ENCODE measurements at regions not wholly inside any gene's neighbourhood (a gene's known extent, or its start where the extent isn't known, plus 50 kb on each side); places are given as distances from the start of the nearest gene placed in this dataset.

DNA sequence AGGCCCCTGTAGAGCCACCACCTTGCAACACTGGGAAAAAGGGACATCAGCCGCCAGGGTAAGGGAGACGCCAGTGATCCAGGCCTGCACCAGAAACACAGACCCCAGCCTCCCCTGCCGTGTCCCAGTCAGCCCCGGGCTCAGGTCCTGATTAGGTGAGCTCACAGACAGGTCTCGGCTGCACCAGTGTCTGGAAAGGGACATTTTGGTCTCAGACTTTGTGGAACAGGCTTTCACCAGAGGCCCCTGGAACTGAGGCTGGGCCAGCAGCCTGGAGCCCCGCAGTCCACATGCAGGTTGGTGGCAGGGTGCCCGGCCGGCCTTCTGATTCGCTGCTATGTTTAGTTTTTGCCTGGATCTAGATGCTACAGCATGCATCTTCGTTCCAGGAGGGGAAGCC lies 369.0 kb upstream of the IRX4 start:
- POLR2A ChIA-PET: interaction anchor here (0.6 kb wide), 1 partner anchor 14 kb away, joined by 5 read pairs; no protein-coding TSS in a partner anchor
- no peak overlapping the region for H3K4me3 Mint-ChIP-seq
- CTCF ChIA-PET: no interaction called here
- no peaks in the 10 kb centered on the region for H3K36me3 Mint-ChIP-seq (ENCODE audit: low read depth)
- no peak for ATAC-seq
- H3K27ac Mint-ChIP-seq: no peak overlapping the region
- no peaks in the 10 kb centered on the region for H3K9me3 Mint-ChIP-seq (ENCODE audit: insufficient read depth)
- H3K27me3 Mint-ChIP-seq (ENCODE audit: low read depth): no peaks in the 10 kb centered on the region
- H3K4me1 Mint-ChIP-seq (ENCODE audit: low read depth): no peaks in the 10 kb centered on the region
- DNase-seq: no peak

DNA sequence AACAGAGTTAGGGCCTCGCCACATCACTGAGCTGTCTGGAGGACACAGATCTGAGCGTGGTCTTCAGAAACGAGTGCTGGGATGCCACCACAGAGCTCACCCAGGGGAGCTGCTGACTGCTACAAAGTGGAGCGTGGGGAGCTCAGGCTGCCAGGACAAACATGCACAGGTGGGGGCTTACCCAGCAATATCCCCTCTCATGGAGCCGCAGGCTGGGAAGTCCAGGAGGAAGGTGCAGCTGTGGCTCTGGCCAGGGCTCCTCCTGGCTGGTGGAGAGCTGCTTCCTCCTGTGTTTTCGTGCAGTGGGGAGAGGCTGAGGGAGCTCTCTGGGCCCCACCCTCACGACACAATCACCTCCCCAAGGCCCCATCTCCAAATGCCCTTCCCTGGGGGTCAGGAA lies 368.6 kb upstream of the IRX4 start:
- POLR2A ChIA-PET: no interaction called here
- Mint-ChIP-seq H3K27ac (no peak overlapping the region), H3K36me3 (ENCODE audit: low read depth) (no peaks in the 10 kb centered on the region), H3K4me3 (no peak overlapping the region), H3K27me3 (ENCODE audit: low read depth) (no peaks in the 10 kb centered on the region), H3K9me3 (ENCODE audit: insufficient read depth) (no peaks in the 10 kb centered on the region), H3K4me1 (ENCODE audit: low read depth) (no peaks in the 10 kb centered on the region)
- DNase-seq (no peak), ATAC-seq (no peak)
- CTCF ChIA-PET: no interaction called here

DNA sequence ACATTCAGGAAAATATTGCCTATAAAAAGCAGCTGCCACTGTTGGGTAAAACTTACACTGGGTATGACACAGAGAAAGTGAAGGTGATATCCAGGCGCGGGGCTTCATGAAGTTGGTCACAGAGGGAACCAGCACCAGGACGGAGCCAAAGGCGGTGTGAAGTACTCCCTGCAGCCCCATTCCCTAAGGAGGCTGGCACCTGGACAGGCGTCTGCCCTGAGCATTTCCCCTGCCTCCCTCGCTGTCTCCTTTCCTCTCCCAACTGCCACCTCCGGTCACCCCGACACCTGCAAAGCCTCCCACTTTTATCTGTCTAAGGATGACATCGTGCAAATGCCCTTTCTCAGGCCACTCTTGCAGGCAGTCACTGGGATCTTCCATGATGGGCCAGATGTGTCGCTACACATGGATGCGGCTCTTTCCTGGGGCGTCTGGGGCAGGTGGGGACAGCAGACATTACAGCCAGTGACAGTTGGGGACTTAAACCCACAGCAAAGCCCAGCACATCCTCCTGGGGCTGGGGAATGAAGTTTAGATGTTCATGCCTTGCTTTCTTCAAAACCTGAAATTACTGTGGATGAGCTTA lies 367.7 kb upstream of the IRX4 start:
- no peaks in the 10 kb centered on the region for H3K27me3 Mint-ChIP-seq (ENCODE audit: low read depth)
- H3K27ac Mint-ChIP-seq: no peak overlapping the region
- no peaks in the 10 kb centered on the region for H3K36me3 Mint-ChIP-seq (ENCODE audit: low read depth)
- DNase-seq (no peak), ATAC-seq (no peak)
- POLR2A ChIA-PET: no interaction called here
- H3K9me3 Mint-ChIP-seq (ENCODE audit: insufficient read depth): no peaks in the 10 kb centered on the region
- no peaks in the 10 kb centered on the region for H3K4me1 Mint-ChIP-seq (ENCODE audit: low read depth)
- CTCF ChIA-PET: no interaction called here
- no peak overlapping the region for H3K4me3 Mint-ChIP-seq

DNA sequence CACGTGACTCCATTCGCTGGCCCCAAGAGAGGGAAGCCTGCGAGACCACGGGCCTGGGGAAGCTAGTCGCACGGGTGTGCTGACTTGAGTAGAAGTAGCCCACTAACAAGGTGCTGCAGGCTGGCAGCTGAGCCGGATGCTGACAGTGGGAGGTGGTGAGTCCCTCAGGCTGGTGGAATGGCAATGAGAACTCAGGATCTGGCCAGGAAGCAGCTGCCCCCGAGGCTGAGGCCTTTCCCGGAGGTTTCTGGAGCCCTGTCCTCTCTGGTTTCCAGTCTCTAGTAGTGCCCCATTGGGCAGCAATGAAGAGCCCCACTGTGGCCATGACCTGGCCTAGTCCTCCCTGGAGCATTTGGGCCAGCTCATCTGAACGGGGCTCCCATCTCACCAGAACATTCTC lies 366.7 kb upstream of the IRX4 start:
- ATAC-seq (no peak), DNase-seq (no peak)
- CTCF ChIA-PET: no interaction called here
- Mint-ChIP-seq H3K27ac (no peak overlapping the region), H3K9me3 (ENCODE audit: insufficient read depth) (no peaks in the 10 kb centered on the region), H3K36me3 (ENCODE audit: low read depth) (no peaks in the 10 kb centered on the region), H3K4me1 (ENCODE audit: low read depth) (no peaks in the 10 kb centered on the region), H3K4me3 (no peak overlapping the region), H3K27me3 (ENCODE audit: low read depth) (no peaks in the 10 kb centered on the region)
- POLR2A ChIA-PET: no interaction called here

DNA sequence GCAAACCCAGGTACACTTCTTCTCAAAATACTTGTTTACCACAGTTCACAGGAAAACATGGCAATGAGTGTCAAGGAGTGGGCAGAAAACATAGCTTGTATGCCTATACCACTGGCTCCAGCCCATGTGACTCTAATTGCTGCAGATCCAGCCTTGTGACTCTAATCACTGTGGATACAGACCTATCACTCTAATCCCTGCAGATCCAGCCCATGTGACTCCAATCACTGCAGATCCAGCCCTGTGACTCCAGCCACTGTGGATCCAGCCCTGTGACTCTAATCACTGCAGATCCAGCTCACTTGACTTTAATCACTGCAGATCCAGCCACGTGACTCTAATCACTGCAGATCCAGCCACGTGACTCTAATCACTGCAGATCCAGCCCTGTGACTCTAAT lies 366.3 kb upstream of the IRX4 start:
- no peaks in the 10 kb centered on the region for H3K4me1 Mint-ChIP-seq (ENCODE audit: low read depth)
- no peak overlapping the region for H3K4me3 Mint-ChIP-seq
- POLR2A ChIA-PET: no interaction called here
- CTCF ChIA-PET: no interaction called here
- no peaks in the 10 kb centered on the region for H3K27me3 Mint-ChIP-seq (ENCODE audit: low read depth)
- no peaks in the 10 kb centered on the region for H3K9me3 Mint-ChIP-seq (ENCODE audit: insufficient read depth)
- no peaks in the 10 kb centered on the region for H3K36me3 Mint-ChIP-seq (ENCODE audit: low read depth)
- DNase-seq: no peak
- ATAC-seq: no peak
- no peak overlapping the region for H3K27ac Mint-ChIP-seq

DNA sequence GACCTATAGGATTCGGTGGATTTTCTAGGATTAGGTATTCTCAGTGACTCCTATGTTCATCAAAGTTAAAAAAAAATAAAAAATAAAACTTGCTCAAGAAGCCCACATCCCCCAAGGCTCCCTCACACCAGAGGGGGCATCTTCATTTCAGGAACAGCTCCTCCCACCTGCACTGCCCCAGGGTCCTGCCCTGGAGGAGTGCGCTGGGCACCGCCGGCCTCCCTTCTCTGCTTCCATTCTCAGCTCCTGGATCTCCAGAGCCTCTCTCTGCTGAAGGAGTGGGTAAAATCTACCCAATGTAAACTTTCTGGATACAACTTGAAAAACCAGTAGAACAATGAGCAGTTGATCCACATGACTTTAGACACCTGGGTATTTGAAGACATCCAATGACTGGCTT lies 359.8 kb upstream of the IRX4 start:
- ChIA-PET POLR2A (no interaction called here), CTCF (no interaction called here)
- no peaks in the 10 kb centered on the region for H3K27me3 Mint-ChIP-seq (ENCODE audit: low read depth)
- H3K4me3 Mint-ChIP-seq: no peak overlapping the region
- no peaks in the 10 kb centered on the region for H3K9me3 Mint-ChIP-seq (ENCODE audit: insufficient read depth)
- no peak overlapping the region for H3K27ac Mint-ChIP-seq
- H3K4me1 Mint-ChIP-seq (ENCODE audit: low read depth): no peaks in the 10 kb centered on the region
- ATAC-seq (no peak), DNase-seq (no peak)
- H3K36me3 Mint-ChIP-seq (ENCODE audit: low read depth): no peaks in the 10 kb centered on the region

DNA sequence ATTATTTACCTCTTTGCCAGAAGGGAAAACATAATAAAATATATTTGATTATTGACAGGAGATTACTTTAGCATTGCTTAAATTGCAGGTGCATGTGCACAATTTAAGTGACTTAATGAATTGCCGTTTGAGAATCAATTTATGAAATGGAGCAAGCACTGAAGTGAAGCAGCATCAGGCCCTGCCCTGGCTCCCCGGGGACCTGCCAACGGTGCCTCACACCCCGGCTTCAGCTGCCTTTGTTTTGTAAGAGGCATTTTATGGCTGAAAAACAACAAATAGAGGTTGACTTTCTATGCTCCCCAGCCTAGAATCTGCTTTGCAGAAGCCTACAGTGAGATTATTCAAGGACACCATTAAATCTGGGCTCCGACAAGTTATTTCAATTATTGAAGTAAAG lies 359.1 kb upstream of the IRX4 start:
- DNase-seq (no peak), ATAC-seq (no peak)
- H3K27ac Mint-ChIP-seq: no peak overlapping the region
- H3K9me3 Mint-ChIP-seq (ENCODE audit: insufficient read depth): no peaks in the 10 kb centered on the region
- no peaks in the 10 kb centered on the region for H3K27me3 Mint-ChIP-seq (ENCODE audit: low read depth)
- H3K4me3 Mint-ChIP-seq: no peak overlapping the region
- ChIA-PET POLR2A (no interaction called here), CTCF (no interaction called here)
- H3K36me3 Mint-ChIP-seq (ENCODE audit: low read depth): no peaks in the 10 kb centered on the region
- no peaks in the 10 kb centered on the region for H3K4me1 Mint-ChIP-seq (ENCODE audit: low read depth)

DNA sequence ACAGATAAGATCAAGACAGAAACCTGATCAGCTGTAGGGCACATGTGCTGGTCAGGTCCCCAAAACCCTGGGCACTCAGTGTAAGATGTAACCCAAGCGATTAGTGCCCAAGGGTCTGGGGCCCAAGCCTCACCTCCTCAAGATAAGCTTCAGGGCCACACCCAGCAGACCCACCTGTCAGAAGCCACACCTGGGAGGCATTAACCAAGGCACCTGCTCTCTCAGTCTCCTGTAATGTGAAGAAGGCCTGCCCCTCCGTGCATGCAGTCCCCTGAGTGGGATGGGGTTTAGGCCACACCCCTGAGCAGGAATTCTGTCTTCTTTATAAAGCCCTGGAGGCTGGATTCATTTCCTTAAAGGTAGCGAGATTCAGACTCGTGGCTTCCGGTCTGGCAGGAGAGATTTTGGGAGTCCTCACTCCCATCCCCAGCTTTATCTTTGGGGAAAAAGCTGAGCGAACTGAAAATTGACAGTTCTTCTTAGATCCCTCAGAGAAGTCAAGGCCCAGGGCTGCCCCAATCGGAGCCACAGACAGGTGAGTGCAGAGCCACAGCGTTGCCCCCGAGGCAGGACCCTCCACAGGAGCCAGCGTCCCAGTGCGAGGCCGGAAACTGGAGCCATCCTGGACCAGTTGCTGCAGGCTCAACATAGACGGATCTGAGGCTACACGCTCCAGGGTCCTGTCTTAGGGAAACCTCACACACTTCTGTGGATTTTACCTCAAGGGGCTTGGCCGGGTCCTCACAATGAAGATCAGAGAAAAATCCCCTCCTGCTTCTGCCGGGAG lies 357.6 kb upstream of the IRX4 start:
- Mint-ChIP-seq H3K27me3 (ENCODE audit: low read depth) (no peaks in the 10 kb centered on the region), H3K36me3 (ENCODE audit: low read depth) (no peaks in the 10 kb centered on the region), H3K4me1 (ENCODE audit: low read depth) (no peaks in the 10 kb centered on the region), H3K27ac (no peak overlapping the region), H3K4me3 (no peak overlapping the region), H3K9me3 (ENCODE audit: insufficient read depth) (no peaks in the 10 kb centered on the region)
- ChIA-PET POLR2A (no interaction called here), CTCF (no interaction called here)
- DNase-seq: no peak
- no peak for ATAC-seq

DNA sequence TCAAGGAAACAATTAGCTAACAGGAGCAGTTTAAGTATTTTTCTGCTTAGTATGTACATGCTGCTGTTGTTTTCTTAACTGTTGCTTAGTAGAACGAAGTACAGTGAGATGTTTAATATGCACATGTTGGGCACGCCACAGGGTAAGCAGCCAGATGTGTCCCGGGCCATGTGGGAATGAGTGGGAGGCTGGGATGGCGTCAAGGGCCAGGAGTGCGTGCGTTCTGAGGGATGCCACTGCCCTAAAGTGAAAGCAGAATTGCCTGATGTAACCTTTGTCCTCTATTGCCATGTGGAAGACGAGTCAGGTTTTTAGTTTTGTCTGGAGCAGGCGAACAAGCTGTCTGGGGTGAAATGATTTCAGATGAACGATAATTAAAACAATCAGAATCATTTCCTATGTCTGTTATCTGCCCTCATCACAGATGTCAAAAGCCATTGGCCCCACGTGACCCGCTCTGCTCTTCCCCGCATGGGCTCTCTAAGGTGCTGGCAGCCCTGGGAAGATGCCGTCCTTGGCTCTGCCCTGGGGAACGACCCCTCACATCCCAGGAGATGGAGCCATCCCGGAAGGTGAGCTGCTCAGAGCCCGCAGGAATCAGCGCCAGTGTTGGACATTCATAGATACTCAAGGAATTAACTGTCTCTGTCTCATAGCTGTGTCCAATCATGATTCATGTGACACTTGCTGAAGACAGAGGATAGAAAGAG lies 356.6 kb upstream of the IRX4 start:
- ATAC-seq (no peak), DNase-seq (no peak)
- ChIA-PET CTCF (no interaction called here), POLR2A (no interaction called here)
- Mint-ChIP-seq H3K4me3 (no peak overlapping the region), H3K36me3 (ENCODE audit: low read depth) (no peaks in the 10 kb centered on the region), H3K9me3 (ENCODE audit: insufficient read depth) (peaks cover 6% of the 10 kb centered on the region), H3K4me1 (ENCODE audit: low read depth) (no peaks in the 10 kb centered on the region), H3K27me3 (ENCODE audit: low read depth) (no peaks in the 10 kb centered on the region), H3K27ac (no peak overlapping the region)

DNA sequence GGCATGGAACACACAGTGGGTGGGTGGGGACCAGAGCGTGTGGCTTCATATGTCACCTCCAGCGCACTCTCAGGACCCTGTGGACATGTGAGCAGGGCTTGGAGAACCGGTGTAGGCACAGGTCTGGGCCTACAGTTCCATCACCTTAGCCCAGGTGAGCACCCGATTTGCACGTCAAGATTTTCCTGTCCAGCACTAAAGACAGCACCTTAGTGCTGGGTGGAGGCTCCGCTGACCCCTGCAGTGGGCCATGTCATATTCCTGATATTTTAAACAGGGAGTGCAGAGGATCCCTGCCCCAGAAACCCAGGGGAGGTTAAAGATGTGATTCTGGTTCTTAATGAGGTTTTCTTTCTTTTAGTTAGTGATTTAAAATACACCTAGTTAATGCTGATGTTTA lies 356.0 kb upstream of the IRX4 start:
- Mint-ChIP-seq H3K27ac (no peak overlapping the region), H3K36me3 (ENCODE audit: low read depth) (no peaks in the 10 kb centered on the region), H3K9me3 (ENCODE audit: insufficient read depth) (peaks cover 9% of the 10 kb centered on the region), H3K4me1 (ENCODE audit: low read depth) (no peaks in the 10 kb centered on the region), H3K4me3 (no peak overlapping the region), H3K27me3 (ENCODE audit: low read depth) (no peaks in the 10 kb centered on the region)
- ChIA-PET CTCF (no interaction called here), POLR2A (no interaction called here)
- DNase-seq: no peak
- ATAC-seq: no peak

DNA sequence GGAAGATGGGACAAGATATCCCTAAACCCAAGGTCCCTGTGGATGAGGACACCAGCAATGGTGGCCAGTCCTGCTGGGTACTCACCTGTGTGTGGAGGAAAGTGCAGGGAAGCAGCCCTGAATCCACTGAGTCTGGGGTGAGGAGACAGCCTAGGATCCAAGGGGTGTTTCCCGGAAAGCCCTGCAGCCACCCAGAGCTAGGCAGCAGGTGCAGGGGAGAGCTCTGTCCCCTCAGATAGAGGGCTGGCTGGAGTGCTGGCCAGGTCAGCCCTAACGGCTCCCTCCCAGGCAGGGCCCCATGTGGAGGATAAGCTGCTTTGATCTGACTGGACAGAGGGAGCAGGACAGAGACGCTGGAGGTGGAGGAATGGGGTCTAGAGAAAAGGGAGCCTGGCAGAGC lies 344.7 kb upstream of the IRX4 start:
- DNase-seq (no peak), ATAC-seq (no peak)
- Mint-ChIP-seq H3K36me3 (ENCODE audit: low read depth) (no peaks in the 10 kb centered on the region), H3K4me3 (no peak overlapping the region), H3K4me1 (ENCODE audit: low read depth) (no peaks in the 10 kb centered on the region), H3K9me3 (ENCODE audit: insufficient read depth) (no peaks in the 10 kb centered on the region), H3K27me3 (ENCODE audit: low read depth) (peaks cover 7% of the 10 kb centered on the region), H3K27ac (no peak overlapping the region)
- ChIA-PET POLR2A (interaction anchor here (0.8 kb wide), 1 partner anchor 1260 kb away, joined by 3 read pairs; no protein-coding TSS in a partner anchor), CTCF (no interaction called here)

DNA sequence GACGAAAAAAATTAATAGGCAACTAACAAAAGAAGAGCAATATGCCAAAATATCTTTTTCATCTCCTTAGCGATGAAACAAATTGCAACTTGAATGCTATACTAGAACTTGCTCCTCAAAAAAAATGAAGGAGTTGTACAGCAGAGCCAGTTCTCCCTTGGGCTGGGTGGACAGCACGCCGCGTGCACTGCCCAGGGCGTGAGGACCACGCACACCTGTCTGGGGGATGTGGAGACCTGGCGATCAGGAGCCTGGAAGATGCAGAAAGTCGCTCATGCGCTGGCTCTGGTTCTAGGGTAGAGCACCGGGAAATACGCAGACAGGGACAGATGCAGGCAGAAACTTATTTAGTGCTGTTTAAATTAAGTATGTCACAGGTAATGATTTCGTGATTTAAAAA lies 342.0 kb upstream of the IRX4 start:
- Mint-ChIP-seq H3K9me3 (ENCODE audit: insufficient read depth) (no peaks in the 10 kb centered on the region), H3K4me3 (no peak overlapping the region), H3K4me1 (ENCODE audit: low read depth) (no peaks in the 10 kb centered on the region), H3K36me3 (ENCODE audit: low read depth) (no peaks in the 10 kb centered on the region), H3K27me3 (ENCODE audit: low read depth) (peaks cover 7% of the 10 kb centered on the region), H3K27ac (no peak overlapping the region)
- ATAC-seq: no peak
- POLR2A ChIA-PET: no interaction called here
- no peak for DNase-seq
- CTCF ChIA-PET: no interaction called here
